HG02763 (cell line): ENCODE measurements at regions not wholly inside any gene's neighbourhood (a gene's known extent, or its start where the extent isn't known, plus 50 kb on each side); places are given as distances from the start of the nearest gene placed in this dataset.

Experiments
- ATAC-seq: cut with Tn5 transposase; IDR thresholded peaks from one replicate; pipeline ENCODE4 v1.9.1; 2021; ENCODE audit warnings: mild to moderate bottlenecking, moderate library complexity; ENCODE audit not compliant: unreplicated experiment

DNA sequence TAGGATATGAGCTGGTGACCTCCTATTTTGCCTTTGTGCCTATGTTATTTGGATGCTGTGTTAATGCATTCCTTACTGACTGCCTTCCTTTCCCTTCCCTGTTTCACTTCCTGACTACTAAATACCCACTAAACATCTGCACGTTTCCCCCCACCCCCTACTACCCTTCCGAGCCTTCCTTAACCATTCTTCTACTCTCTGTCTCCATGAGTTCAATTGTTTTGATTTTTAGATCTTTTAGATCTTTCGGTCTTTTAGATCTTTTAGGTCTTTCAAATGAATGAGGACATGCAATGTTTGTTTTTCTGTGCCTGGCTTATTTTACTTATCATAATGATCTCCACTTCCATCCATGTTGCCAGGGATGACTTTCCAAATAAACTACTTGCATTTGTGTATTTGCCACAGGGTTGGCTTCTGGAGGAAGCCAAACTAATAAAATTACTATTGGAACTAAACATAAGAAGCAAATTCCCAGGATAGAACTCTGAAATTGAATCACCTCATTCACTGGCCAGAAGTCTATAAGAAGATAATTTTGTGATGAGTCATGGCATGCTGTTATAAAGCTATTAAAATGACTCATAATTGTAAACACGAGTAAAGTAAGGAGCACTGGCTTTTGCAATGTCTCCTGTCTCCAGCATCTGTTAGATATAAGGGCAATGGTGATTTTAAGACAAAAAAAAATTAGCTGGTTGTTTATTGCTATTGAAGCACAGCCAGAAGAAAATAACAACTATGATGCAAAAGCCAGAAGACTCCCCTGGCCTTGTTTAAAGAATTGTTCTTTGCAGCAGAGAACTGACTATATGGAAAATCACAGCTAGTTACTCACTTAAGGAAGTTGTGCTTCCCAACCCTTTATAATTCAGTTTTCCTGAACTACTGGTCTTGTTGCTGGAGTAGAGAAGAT lies 586.3 kb downstream of the LRFN5 start:
- ATAC-seq = no peak

- no peak for ATAC-seq
Observed at GRCh38 chr14:42190744-42191143, 584.1 kb downstream of the LRFN5 start.

- ATAC-seq = no peak
Observed at GRCh38 chr14:42187846-42188245, 581.2 kb downstream of the LRFN5 start.

DNA sequence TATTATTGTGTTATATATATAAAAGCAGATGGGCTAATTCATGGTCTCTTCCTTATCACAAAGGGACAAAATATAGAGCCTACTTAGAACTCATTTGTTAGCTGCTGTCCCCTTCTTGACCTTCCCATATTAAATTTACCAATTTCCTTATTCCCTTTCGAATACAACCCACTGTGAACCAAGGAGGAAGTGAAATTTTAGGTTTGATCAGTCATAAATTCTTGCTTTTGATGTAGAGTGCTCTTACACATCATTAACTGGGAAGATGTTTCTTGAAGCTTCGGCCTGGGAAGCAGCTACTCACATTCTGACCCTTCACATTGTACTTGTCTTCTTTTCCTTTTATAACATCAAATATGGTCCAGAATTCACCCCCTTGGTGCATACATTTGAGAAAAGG lies 579.0 kb downstream of the LRFN5 start:
- no peak for ATAC-seq

- ATAC-seq = no peak
Observed at GRCh38 chr14:42174357-42174756, 567.7 kb downstream of the LRFN5 start.

- no peak for ATAC-seq
Observed at GRCh38 chr14:42173206-42173605, 566.5 kb downstream of the LRFN5 start.

DNA sequence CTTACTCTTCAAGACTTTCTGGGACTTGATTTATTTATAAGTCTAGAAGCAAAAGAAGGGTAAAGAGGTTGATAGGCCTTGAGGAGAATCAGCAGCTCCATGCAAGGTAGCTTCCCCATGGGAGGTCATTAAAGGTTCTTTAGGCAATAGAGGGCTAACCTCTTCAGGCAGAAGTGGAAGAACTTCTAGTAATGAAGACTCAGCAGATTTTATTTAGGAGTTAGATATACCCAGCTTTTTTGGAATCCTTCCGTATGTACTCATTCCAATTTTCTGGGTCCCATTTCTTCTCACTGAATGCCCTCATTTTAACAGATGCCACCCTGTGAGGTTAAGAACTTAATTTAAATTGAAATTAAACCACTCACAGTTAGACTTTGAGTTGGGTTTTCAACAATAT lies 565.6 kb downstream of the LRFN5 start:
- no peak for ATAC-seq

DNA sequence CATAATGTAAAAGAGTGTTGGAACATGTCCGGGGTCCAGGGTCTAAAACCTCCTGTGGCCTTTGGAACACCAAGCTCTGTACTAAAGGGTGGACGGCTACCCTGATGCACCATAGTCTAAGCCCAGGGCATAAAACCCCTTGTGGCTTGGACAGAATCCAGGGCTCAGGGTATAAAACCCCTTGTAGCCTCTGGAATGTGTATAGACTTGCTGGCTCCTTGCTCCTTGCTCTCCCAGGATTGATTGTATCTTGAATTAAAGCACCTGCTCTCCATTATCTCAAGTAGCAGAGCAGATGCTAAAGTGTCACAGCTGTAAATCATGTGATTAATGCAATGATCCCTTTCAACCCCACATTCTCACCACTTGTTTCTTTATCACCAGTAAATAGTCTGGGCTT lies 556.5 kb downstream of the LRFN5 start:
- no peak for ATAC-seq

GRCh38 chr14:42159138-42159537 lies 552.5 kb downstream of the LRFN5 start:
- no peak for ATAC-seq

DNA sequence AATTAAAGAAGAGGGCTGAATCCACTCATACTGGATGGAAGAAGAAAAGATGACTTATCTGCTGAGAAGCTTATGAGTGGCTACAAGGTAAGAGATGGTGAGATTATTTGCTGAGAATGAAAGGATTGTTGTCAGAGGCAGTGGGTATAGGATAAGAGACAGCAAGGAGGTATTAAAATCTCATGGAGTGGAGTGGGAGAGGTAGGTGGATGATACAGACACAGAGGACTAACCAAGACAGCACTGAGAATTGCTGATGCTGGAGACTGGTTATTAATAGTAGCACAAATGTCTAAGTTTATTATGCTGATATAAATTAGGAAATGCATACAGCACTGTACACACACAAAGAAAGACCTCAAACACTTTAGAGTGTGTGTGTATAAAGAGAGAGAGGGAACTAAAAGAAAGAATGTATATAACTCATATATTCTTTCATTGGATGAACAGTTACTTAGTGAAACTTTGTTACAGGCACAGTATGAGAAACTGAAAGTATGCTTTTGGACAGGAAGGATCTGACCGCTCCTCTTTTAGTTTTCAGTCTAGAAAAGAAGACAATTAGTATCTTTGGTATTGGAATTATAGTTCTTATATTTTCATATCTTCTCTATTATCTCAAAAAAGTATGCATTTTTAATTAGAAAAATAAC lies 543.1 kb downstream of the LRFN5 start:
- ATAC-seq = no peak

DNA sequence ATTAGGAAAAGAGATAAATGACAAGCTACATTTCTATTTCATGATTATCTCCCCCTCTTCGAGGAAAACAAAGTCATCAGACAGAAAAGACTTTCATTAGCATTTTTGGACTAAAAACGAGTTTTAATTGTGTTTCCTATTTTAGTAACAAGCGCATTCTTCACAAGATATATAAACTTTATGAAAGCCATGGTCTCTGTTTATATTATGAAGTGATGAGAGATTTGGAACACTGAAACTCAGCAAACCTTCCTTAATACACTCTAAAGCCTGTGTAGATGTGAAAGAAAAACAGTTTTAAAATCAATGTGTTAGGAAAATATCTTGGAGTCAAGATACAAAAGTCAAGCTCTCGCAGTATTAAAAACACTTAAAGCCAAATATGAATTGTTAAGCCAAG lies 539.1 kb downstream of the LRFN5 start:
- no peak for ATAC-seq

GRCh38 chr14:42143114-42143513 lies 536.4 kb downstream of the LRFN5 start:
- no peak for ATAC-seq

DNA sequence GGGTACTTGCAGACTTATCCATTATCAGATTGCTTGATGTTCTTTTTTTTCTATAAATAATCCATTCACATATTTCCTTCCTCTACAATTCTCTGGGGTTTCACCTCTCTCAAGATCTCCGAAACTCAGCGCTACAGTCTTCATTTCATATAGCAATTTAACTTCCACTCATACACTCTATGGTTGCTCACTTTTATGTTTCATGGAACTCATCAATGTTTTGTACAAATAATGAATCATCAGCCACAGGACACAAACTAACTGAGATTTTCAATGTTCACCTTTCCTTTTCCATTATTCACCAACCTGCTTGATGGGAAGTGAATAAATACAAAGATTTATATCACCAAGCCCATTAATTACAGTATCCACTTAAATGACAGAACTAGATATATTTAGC lies 534.7 kb downstream of the LRFN5 start:
- ATAC-seq = no peak

- ATAC-seq = no peak
Observed at GRCh38 chr14:42140831-42141279, 534.2 kb downstream of the LRFN5 start.

DNA sequence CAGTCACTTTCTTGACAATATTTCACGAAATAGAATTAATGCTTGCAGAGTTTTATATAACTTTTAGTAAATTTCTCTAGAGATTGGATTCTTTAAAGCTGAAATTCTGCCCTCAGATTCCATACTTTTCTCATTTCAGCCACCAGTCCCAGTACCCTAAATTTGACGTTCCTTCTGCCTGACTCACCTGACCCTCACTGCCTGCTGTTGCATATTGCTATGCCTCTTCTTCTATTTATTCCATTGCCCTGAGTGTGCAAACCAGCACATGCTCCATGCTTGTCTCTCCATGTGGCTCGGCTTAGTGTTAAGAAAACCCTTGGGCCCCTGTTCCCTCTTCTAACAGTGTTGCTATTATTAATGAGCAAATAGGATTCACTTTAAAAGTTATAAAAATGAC lies 533.3 kb downstream of the LRFN5 start:
- no peak for ATAC-seq

- no peak for ATAC-seq
Observed at GRCh38 chr14:42138406-42138805, 531.7 kb downstream of the LRFN5 start.

DNA sequence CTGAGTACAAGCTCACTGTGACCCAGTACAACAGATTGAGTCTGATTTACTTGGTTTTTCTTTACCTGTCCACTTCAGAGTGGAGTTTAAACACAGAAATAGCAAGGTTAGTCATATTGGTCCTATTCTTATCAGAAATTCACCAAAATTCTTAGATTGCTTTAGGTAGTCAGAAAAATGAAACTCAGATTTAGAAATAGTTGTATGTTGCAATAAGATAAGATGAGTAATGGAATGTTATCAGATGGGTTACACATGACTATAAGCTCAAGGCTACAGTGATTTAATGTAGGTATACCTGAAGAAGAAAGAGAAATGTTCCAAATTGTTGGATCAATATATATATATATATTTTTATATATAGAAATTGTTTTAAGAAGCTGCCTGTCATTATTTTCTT lies 524.1 kb downstream of the LRFN5 start:
- ATAC-seq = no peak

- ATAC-seq = no peak
Observed at GRCh38 chr14:42123526-42123925, 516.9 kb downstream of the LRFN5 start.

DNA sequence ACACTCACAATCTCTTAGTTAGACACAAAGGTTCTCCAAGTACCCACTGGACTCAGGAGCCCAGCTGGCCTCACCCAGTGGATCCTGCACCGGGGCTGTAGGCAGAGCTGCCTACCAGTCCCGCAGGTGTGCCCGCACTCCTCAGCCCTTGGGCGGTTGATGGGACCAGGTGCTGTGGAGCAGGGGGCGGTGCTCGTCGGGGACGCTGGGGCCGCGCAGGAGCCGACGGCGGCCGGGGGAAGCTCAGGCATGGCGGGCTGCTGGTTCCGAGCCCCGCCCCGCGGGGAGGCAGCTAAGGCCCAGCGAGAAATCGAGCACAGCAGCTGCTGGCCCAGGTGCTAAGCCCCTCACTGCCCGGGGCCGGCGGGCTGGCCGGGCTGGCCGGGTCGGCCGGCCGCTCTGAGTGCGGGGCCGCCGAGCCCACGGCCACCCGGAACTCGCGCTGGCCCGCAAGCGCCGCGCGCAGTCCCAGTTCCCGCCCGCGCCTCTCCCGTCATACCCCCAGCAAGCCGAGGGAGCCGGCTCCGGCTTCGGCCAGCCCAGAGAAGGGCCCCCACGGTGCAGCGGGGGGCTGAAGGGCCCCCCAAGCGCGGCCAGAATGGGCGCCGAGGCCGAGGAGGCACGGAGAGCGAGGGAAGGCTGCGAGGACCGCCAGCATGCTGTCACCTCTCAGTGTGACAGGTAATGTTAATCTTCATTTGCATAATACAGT lies 506.8 kb downstream of the LRFN5 start:
- ATAC-seq = no peak

DNA sequence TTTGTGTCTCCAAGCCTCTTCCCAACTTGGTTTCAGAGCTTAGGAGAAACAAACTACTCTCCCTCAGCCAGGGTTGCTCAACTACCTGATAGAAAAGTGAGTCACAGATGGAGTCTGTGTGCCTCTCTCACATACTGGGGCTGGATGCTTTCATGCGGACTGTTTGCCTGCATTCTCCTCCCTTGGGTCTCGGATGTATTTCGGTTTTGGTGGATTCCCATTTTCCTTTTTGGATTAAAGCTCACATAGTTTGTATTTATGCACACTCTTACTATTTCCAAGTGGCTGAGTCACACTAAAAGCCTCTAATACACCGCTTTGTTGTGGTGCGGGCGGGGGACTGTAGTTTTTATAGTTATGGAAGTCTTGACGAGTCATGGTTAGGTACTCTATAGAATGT lies 505.4 kb downstream of the LRFN5 start:
- no peak for ATAC-seq

DNA sequence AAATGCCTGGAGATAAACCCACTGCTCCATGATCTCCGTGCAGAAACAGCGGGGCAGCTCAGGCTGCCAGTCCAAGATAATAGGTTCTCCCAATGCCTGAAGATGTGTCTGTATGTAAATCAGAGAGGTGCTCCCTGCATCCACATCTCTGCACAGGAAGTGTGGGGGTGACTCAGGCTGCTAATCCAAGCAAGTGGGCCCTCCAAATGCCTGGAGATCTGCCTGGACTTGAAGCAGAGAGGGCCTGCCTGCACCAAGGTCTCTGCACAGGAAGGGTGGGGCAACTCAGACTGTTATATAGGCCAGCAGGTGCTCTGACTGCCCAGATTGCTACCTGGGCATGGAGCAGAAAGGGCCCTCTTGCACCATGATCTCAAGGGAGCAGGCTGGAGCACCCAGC lies 504.7 kb downstream of the LRFN5 start:
- no peak for ATAC-seq

DNA sequence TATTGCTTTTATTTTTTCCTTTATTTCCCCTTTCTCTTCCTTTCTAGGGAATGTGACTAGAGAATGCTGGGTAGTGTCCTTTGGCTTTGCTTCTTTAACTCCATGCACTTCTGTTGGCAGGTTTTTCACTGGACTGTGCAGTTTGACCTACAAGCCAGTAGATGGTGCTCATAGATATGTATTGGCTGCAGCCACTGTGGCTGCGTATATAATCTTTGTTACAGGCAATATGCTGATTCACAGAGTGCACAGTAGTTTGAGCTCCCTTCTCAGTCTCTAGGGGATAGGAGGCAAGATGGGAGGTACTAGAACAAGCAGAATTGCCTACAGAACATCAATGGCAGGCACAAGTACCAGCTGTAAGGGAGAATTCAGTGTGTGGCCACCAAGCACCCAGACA lies 503.5 kb downstream of the LRFN5 start:
- no peak for ATAC-seq
